Ovary (tissue), 7 donors: ENCODE measurements at regions not wholly inside any gene's neighbourhood (a gene's known extent, or its start where the extent isn't known, plus 50 kb on each side); places are given as distances from the start of the nearest gene placed in this dataset.

ENCODE experiments used
- DNase-seq, 5 donors: peaks; one replicate each; pipeline ENCODE4 v3.0.0-alpha.2; 2019 to 2020
- H3K27ac ChIP-seq, 2 donors: fragments of 200-600 bp; one replicate each; pipeline versions ENCODE4 v1.5.1 to v1.8.0; 2019 to 2022
- H3K27me3 ChIP-seq: fragments of 200-600 bp; one replicate; pipeline ENCODE4 v1.8.0; 2022
- H3K36me3 ChIP-seq: fragments of 200-600 bp; sonication (generic); one replicate; pipeline ENCODE4 v1.5.1; 2019
- H3K4me1 ChIP-seq: one replicate; pipeline ENCODE4 v1.8.1; 2013; ENCODE audit warnings: mild to moderate bottlenecking, moderate library complexity; ENCODE audit not compliant: insufficient read depth
- H3K4me3 ChIP-seq: fragments of 200-600 bp; sonication (generic); one replicate; pipeline ENCODE4 v1.5.1; 2017
- H3K9me3 ChIP-seq, 2 donors: fragments of 200-600 bp in 1 of 2; sonication (generic) in 1 of 2; one replicate each; pipeline versions ENCODE4 v1.5.1 to v1.8.1; 2013 to 2019; ENCODE audit warnings: mild to moderate bottlenecking in 1 of 2, moderate library complexity in 1 of 2
- CTCF ChIP-seq, 3 donors: fragments of 450-650 bp in 2 of 3; fragments of 200-600 bp in 1 of 3; IDR thresholded peaks; one replicate each; pipeline versions ENCODE4 v1.5.1 to v1.8.0; 2016 to 2022; ENCODE audit warnings: antibody characterized with exemption in 3 of 3, mild to moderate bottlenecking in 1 of 3
- EP300 ChIP-seq: sonication (generic); formaldehyde crosslinking; IDR thresholded peaks from one replicate; pipeline ENCODE4 v1.6.1; 2017; ENCODE audit warnings: antibody characterized with exemption
- POLR2A ChIP-seq: fragments of 450-650 bp; IDR thresholded peaks from one replicate; pipeline ENCODE4 v1.6.1; 2017; ENCODE audit warnings: antibody characterized with exemption, mild to moderate bottlenecking, moderate library complexity
- WGBS, 3 donors: extraction: QIAGEN DNeasy Blood & Tissue Kit in 1 of 3; methylation state at CpG; one replicate each; pipeline versions ENCODE4 v1.1.5 to v1.1.7; 2013 to 2017; 5-methylcytosine and 5-hydroxymethylcytosine counted together
- intact Hi-C, 4 donors: fragments of 100-400 bp; cut with DNase I; formaldehyde crosslinking; loops; one replicate each; pipeline versions ENCODE4 v1.11.0 to v1.15.1; 2022 to 2023
- donor health status: DM: no; HTN: no; CAD: no; lungs with moderate emphysema.
- donor health status: DM: no; HTN: no; CAD: no.
- donor health status: Bipolar disorder and iron deficiency.
- donor health status: DM: no; HTN: no; CAD: no.
- donor health status: DM: yes; HTN: yes; CAD: no.

- TF ChIP-seq POLR2A (no peak), EP300 (no peak), CTCF (IDR thresholded peaks at IDR 0.05) (no peak)
- Histone ChIP-seq H3K36me3 (no peaks in the 10 kb centered on the region), H3K4me3 (no peak overlapping the region), H3K9me3 (no peaks in the 10 kb centered on the region), H3K4me1 (no peaks in the 10 kb centered on the region), H3K27me3 (no peaks in the 10 kb centered on the region), H3K27ac (no peak overlapping the region)
- DNase-seq, result no peak
- 93 to 94% (median 94%) methylated on average over 3 of the region's 3 CpGs for WGBS, 3 donors
- intact Hi-C loops, result no loop called here
Observed at GRCh38 chr3:176765382-176765900, 431.8 kb downstream of the TBL1XR1 start.

GRCh38 chr3:176759815-176760506, 437.3 kb downstream of the TBL1XR1 start:
- intact Hi-C loops, result no loop called here
- H3K4me1 ChIP-seq, result no peaks in the 10 kb centered on the region
- H3K27ac ChIP-seq, result no peak overlapping the region
- no peaks in the 10 kb centered on the region for H3K27me3 ChIP-seq
- no peaks in the 10 kb centered on the region for H3K36me3 ChIP-seq
- no peak for TF ChIP-seq POLR2A
- TF ChIP-seq CTCF (IDR thresholded peaks at IDR 0.05), result no peak
- TF ChIP-seq EP300, result no peak
- H3K4me3 ChIP-seq, result no peak overlapping the region
- H3K9me3 ChIP-seq, result no peaks in the 10 kb centered on the region
- DNase-seq, result no peak

GRCh38 chr3:176757429-176757828, 439.9 kb downstream of the TBL1XR1 start:
- H3K4me1 ChIP-seq, result no peaks in the 10 kb centered on the region
- H3K9me3 ChIP-seq, result no peaks in the 10 kb centered on the region
- no peak overlapping the region for H3K27ac ChIP-seq
- TF ChIP-seq POLR2A, result no peak
- H3K4me3 ChIP-seq, result no peak overlapping the region
- no peaks in the 10 kb centered on the region for H3K36me3 ChIP-seq
- H3K27me3 ChIP-seq, result no peaks in the 10 kb centered on the region
- intact Hi-C loops, result no loop called here
- DNase-seq, result no peak

GRCh38 chr3:176755977-176756376, 441.3 kb downstream of the TBL1XR1 start:
- Histone ChIP-seq H3K4me3 (no peak overlapping the region), H3K27me3 (no peaks in the 10 kb centered on the region), H3K27ac (no peak overlapping the region), H3K9me3 (no peaks in the 10 kb centered on the region), H3K36me3 (no peaks in the 10 kb centered on the region), H3K4me1 (no peaks in the 10 kb centered on the region)
- no peak for DNase-seq
- intact Hi-C loops, result no loop called here
- TF ChIP-seq EP300 (no peak), POLR2A (no peak), CTCF (IDR thresholded peaks at IDR 0.05) (no peak)
- WGBS, 3 donors, result 92 to 94% (median 93%) methylated on average over 6 of the region's 6 CpGs

GRCh38 chr3:176755552-176755951, 441.7 kb downstream of the TBL1XR1 start:
- no peak for TF ChIP-seq CTCF (IDR thresholded peaks at IDR 0.05)
- TF ChIP-seq EP300, result no peak
- TF ChIP-seq POLR2A, result no peak
- no peaks in the 10 kb centered on the region for H3K27me3 ChIP-seq
- WGBS, 3 donors, result 39 to 96% (median 95%) methylated on average over 1 of the region's 1 CpG

More at GRCh38 chr3:176755552-176755951, 441.7 kb downstream of the TBL1XR1 start:
- Histone ChIP-seq H3K9me3 (no peaks in the 10 kb centered on the region), H3K4me3 (no peak overlapping the region), H3K27ac (no peak overlapping the region), H3K36me3 (no peaks in the 10 kb centered on the region), H3K4me1 (no peaks in the 10 kb centered on the region)
- DNase-seq, result no peak
- intact Hi-C loops, result no loop called here
